NCI-H526 (cell line): ENCODE measurements at regions not wholly inside any gene's neighbourhood (a gene's known extent, or its start where the extent isn't known, plus 50 kb on each side); places are given as distances from the start of the nearest gene placed in this dataset.

ENCODE experiments used
- DNase-seq, 2 experiments: peaks; one replicate each; lab custom pipeline; 2025; lab: John Stamatoyannopoulos, UW

DNA sequence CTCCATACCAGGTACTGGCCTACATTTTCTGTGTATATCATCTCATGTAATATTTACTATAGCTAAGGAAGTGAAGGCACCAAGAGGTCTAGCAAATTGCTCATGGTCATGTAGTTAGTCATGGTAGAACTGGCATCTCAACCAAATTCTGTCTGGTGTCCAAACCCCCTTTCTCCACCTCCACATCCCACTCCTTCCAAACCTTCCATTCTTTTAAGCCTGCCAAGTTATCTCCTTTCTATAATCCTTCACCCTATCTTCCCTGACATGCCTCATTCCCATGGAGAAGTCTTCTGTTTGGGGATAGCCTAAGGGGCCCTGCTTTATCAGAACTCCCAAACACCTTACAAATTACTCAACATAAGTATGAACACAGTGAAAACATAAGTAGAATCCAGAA, 196.2 kb upstream of the HMGA2 start:
- DNase-seq: no peak

DNA sequence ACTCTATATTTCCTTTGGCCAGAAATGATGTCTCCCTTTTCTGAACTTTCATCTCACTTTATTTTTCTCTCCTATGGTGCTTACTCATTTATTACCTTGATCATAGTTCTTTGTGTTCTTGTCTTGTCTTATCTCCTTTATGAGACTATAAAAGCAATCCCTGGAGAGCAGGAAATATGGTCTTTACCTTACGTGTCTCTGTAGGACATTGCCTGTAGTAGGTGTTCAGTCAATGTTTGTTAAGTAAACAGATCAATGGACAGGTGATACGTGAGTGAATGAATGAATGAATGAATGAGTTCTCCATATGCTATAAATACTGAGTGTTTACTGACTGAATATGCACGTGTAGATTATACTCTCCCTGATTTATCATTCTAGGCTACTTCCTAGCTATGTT, 193.7 kb upstream of the HMGA2 start:
- DNase-seq: no peak

DNA sequence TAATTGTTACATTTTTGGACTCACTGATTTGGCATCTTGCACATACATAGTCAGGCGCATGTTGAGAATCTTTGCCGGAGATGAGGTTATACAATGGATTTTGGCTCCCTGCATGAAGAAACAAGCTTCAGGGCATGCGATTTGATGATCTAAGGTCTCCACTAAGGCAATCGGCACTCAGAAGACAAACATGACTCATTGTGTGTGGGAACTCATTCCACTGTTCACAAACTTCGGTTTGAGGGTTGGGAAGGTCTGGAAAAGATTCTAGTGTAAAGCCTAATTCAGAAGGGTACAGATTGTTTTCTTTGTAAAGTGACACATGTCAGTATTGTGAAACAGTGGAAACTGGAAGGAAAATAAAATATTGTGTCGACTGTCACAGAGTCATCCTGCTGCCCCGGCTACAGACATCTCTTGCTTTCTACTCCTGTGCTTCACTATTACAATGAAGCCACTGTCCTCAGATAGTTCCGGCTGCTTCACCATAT, 192.6 kb upstream of the HMGA2 start:
- DNase-seq: no peak

DNA sequence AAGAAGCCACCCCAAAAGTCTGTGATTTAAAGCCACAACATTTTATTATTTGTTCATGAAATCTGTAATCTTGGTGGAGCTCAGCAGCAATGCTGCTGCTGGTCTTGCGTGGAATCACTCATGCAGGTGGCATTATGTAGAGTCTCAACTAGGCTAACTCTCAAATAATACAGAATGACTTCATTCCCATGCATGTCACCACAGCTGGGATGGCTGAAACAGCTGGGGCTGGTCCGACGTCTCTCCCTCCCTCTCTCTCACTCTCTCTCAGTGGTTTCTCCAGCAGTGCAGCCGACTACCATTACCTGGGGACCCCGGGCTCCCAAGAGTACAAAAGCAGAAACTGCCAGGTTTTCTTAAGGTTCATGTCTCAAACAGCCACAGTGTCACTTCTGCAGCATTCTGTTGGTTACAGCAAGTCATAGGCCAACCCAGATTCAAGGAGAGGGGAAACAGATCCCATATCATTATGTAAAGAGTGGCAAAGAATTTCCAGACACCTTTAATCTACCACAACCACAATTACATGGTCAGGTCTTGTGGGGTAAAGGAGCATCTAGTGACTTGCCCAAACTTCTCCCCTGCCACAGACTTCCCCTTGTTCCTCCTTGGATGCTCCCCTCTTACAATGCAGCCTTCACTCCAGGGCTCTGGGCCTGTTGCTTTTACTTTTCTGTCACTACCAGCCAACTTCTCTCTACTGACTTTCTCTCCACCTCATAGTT, 192.0 kb upstream of the HMGA2 start:
- DNase-seq: no peak

DNA sequence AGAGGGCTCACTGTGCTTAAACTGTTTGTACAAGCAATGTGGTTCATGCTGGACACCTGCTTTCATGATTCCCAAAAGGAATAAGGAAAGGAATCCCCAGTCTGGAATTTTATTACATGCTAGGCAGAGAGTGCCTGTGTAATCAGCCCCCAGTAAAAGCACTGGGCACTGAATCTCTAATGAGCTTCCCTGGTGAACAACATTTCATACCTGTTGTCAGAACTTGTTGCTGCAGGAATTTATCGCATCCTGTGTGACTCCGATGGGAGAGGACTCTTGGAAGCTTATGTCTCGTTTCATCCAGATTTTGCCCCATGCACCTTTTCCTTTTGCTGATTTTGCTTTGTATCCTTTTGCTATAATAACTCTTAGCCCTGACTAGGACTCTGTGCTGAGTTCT, 190.2 kb upstream of the HMGA2 start:
- no peak for DNase-seq

DNA sequence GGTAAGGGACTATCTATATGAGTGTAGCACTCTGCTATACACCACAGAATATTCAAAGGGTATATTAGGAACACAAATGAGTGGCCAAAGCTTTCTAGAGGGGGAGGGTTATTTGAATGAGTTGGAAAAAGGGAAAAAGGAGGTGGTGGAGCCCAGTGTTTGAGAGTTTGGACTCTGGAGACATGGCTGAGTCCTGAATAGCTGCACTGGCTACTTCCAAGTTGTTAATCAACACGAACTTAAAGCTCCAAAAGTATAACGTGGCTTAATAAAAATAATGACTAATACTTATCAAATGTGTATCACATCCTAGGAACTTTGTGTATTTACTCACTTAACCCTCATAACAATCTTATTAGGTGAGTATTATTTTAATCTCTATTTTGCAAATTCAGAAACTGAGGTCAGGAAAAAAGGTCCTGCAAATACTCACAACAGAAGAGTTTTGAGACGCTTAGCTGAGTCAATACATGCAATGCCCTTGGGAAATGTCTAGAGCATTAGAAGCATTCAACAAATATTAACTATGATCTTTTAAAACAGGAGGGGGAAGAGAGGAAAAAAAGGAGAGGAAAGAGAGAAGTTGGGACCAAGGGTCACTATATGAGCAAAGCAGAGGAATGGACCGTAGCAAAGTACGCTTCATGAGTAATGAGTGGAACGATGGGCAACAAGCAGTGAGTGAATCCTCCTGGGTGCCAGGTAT, 189.5 kb upstream of the HMGA2 start:
- DNase-seq: no peak

DNA sequence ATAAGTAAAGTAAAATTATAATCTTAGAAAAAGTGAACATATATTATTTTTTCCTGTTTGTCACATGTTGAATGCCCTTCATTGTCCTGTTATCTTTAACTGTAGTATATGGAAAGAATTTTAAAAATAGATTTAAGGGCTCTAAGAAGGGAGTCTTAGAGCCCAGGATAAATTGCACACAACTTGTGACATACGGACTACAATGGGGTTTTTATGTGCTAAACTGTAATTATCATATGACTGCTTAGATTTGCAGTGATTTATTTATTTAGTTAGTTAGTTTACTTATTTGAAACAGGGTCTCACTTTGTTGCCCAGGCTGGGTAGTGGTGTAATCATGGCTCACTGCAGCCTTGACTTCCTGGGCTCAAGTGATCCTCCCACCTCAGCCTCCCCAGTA, 187.8 kb upstream of the HMGA2 start:
- no peak for DNase-seq

DNA sequence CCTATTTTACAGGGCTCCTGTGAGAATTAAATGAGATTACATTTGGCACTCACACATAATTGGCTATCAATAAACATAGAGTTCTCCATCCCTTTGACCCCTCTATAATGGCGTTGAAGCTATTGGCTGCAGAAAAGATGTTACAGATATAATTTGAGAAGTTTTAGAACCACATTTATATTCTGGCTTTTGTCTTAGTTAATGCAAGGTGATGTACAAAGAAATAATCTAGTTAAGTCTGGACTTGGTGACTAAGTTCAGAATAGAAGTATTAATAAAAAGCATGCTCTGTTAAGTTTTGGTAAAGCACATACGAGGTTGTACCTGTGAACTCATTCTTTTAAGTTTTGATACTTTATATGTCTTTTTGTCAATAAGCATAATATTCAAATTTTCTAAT, 187.1 kb upstream of the HMGA2 start:
- DNase-seq: no peak

DNA sequence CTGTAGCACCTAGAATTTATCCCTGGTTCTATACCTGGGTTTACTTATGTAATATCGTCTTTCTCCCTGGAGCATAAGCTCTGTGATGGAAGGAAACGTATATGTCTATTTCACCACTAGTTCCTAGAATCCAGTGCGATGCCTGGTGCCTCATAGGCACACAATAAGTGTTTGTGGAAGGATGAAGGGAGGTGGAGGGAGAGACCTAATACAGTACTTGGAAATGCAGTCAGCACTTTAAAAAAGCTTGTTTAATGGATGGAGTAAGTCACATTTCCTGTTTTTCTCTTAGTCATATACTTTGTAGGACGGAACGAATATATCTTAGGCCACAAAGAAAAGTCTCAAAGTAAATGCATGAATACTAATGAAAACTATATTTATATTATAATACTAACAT, 186.5 kb upstream of the HMGA2 start:
- no peak for DNase-seq

DNA sequence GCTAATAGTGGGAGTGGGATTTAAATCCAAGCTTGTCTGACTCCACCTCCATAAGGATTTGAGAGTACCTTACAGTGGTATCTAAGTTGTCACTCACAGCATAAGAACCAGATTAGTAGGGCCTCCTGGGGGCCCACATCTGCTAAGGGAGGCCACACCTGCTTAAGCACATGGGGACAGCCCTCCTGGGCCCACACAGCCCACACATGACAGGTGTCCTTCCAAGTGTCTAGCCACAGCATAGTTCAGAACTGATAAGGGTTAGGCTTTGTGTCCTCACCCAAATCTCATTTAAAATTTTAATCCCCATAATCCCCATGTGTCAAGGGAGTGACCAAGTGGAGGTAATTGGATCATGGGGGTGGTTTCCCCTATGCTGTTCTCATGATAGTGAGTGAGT, 186.0 kb upstream of the HMGA2 start:
- DNase-seq: no peak

DNA sequence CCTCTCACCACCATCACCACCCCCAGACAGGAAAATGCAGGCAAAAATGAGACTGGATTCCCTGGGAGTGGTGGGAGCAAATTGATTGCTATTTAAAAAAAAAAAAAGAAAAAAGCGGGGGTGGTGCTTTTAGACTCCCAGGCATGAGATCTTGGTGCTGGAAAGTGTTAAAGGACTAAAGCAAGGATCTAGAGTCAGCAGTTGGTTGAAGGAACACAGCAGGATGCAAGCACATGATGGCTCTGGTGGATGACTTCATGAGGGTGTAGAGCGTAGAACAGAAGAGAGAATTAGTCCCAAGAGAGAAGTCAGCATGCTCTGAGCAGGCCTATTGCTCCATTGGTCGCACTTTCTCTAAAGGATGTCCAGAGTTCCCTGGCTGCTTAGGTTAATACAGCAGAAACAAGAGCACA, 183.8 kb upstream of the HMGA2 start:
- DNase-seq: no peak

DNA sequence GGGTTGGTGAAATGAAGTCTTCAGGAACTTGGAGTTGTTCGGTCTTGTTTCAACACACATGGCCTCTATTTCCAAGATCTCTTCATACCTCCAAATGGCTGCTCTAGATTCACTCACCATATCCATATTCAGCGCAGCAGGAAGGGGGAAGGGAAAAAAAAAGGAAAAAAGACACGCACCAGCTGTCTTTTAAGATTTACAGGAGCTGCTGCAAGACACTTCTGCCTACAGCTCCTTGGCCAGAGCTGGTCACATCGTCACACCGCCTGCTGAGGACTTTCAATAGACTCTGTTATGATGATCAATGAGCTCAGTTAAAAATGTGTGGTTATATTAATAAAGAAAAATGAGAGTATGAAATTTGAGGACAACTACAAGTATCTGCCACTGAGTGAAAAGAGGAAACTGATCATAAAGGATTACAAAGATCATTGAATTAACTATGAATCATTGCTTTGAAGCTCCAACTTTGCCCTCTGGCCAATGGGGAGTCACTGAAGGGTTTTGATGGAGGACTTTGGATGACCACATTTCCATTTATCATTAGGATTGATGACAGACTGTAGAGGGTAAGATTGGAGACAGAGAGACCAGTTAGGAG, 182.1 kb upstream of the HMGA2 start:
- no peak for DNase-seq

DNA sequence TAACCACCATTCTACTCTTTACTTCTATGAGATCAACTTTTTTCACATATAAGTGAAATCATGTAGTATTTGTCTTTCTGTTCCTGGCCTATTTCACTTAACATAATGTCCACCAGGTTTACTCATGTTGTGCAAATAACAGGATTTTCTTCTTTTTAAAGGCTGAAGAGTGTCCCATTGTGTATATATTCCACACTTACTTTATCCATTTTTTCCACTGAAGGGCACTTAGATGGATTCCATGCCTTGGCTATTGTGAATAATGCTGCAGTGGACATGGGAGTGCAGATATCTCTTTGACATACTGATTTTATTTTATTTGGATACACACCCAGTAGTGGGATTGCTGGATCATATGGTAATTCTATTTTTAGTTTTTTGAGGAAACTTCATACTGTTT, 181.1 kb upstream of the HMGA2 start:
- DNase-seq: no peak

DNA sequence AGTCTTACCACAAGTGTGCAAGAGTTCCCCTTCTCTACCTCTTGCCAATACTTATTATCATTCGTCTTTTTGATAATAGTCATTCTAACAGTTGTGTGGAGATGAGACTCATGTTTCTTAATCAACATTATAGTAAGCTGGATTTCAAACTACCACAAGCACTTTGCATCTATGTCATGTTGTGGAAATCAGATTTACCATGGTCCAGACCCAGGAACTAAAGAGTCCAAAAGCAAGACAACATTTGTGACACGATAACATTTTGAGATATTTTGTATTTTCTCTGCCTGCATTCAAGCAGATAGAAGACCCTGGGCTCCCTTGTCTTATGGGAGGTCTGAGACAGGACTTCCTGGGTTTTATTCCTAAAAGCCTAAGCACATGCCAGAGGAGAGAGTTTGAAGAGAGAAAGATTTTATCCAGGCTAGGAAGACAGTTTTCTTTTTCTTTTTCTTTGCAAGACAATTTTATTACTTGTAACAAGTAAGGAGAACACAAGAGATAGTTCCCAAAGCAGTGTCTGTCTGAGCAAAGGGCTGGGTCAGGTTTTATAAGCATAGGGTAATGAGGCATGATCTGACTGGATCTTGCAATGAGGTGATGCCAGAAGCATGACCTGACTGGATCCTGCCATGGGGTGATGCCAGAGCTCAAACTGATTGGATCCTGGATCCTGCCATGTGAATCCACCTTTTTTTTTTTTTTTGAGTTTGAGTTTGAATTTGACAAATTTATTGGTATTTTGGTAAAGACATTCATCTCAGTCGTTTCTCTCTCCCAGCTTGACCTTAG, 180.5 kb upstream of the HMGA2 start:
- DNase-seq: no peak

DNA sequence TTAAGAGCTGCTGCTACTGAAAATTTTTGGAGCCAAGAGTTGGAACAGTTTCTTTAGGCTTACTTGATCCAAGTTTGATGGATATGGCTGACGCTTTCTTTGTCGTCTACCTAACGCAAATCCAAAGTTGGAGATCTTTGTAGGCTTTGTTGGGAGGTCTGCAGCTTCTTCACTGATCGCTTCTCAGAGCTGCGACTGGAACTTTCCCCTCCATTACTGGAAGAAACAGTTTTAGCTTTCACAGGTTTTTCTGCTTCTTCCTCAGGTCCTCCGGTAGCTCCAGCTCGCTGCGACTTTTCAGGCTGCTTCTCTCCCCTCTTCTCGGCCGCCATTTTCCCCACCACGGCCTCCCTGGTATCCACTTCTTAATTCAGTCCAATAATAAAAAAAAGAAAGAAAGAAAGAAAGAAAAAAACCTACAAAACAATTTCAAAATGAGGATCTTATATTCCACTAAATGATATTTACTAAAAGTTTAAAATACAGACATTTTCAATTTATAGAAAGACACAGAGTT, 178.1 kb upstream of the HMGA2 start:
- no peak for DNase-seq

DNA sequence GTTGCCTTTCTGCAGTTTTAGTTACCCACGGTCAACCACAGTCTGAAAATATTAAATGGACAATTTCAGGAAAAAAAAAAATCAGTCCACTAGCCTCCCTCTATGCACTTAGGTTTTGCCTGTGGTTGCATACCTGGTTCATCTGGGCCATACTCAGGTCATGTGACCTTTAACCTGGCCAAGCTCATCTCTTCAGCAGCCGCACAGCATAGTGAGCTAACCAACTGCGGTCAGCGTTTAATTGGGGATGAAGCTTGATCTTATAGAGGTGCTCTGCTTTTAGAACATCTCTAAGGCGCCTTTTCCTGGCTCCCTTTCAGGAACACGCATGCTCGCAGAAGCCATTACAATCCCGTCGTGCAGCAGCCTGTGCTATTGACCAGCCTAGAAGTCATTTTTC, 177.2 kb upstream of the HMGA2 start:
- no peak for DNase-seq

DNA sequence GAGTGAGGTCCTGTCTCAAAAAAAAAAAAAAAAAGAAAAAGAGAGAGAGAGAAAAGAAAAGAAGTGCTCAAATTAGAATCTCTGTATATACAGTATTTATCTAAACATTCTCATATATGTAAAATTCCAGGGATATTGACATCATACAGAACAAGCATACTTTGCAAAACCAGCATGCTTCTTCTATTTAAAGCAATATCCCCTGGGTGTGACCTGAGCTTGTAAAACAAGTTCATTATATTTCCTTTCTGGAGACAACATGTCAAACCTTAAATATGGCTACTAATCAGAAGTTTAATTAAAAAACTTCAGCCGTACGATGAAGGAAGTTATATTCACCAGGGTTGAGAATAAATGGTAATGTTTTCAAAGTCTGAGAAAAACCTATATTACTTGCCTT, 175.8 kb upstream of the HMGA2 start:
- DNase-seq: no peak

DNA sequence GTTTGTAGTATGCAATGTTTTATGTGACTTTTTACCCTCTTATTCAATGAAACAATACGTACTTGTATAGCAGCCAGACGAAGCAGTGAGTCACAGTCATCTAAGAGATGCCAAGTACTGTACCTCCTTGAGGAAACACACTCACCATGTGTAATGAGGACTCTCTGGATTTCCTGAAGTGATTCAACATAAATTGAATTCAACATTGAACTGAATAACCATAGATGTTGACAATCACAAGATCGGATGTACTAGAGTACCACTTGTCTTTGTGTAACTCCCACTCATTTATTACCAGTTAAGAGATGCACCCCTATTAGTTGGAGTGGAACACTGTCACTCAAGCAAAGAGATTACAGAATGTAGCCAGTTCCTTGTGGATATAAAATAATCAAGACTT, 175.2 kb upstream of the HMGA2 start:
- DNase-seq: no peak

DNA sequence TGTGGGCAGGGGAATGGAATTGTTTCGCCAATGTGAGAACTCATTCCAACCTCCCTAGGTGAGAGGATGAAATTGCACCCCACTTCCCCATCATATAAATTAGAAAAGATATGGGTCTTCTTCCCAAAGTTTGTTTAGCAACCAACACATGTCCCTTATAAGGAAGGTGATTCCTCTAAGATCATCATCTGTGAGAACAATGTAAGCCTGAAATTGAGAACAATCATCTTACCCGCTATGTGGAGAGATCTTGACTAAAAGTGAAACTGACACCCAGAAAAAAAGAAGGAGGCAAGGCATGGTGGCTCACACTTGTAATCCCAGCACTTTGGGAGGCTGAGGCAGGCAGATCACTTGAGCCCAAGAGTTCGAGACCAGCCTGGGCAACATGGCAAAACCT, 173.2 kb upstream of the HMGA2 start:
- DNase-seq: no peak

DNA sequence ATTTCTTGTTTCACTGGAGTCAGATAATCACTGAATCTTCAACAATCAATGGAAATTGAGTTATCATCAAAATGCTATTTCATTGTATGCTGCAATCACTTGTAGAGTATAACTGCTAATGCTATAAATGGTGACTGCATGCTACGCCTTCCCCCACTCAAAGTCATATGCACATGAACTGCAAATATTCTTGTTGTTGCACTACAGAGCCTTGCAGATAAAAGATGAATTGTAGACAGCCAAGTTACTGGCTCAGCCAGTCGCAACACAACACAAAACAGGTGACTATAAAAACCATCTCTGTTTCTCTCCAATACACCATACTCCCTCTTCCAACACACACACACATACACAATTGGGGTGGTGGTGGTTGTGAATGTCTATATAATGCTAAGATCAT, 171.0 kb upstream of the HMGA2 start:
- DNase-seq: no peak

DNA sequence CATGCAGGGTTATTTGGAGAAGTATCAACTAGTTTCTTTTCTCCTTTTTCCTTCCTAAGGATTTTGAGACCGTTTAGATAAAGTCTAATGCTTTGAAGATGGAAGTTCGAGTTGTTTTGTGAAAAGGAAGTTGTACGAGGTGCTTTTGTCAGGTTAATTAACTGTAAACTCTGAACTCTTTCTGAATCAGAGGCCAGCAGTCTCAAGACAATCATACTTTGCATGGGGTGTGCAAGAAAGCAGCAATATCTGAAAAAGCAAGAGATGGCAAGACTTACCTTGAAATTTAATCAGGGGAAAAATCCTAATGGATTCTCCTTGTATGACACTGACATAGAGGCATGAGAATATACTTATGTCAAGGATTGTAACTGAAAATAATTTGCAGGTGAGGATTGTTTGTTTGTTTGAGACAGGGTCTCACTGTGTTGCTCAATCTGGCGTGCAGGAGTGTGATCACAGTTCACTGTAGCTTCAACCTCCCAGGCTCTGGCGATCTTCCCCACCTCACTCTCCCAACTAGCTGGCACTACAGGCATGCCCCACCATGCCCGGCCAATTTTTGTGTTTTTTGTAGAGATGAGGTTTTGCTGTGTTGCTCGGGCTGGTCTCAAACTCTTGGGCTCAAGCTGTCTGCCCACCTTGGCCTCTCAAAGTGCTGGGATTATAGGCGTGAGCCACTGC, 170.2 kb upstream of the HMGA2 start:
- no peak for DNase-seq

DNA sequence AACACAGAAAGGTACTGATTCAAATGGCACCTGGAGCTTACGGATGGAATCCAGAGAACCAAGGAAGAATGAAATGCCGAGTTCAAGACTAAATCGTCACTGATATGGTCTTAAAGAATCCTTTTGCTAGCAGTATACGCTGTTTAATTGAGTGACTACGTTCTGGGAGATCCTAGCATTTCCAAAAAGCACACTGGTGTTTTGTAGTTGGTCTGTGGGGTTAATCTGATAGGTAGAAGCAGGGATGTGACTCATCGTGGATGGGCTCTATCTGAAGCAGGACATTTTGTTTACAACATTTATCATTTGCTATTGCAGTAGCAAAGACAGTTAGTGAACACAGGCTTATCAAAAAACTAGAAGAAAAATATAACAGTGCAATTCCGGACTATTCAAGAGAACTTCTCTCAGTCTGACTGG, 169.2 kb upstream of the HMGA2 start:
- DNase-seq: no peak
